ENCODE measurements at regions not wholly inside any gene's neighbourhood (a gene's known extent, or its start where the extent isn't known, plus 50 kb on each side); places are given as distances from the start of the nearest gene placed in this dataset.

DNA sequence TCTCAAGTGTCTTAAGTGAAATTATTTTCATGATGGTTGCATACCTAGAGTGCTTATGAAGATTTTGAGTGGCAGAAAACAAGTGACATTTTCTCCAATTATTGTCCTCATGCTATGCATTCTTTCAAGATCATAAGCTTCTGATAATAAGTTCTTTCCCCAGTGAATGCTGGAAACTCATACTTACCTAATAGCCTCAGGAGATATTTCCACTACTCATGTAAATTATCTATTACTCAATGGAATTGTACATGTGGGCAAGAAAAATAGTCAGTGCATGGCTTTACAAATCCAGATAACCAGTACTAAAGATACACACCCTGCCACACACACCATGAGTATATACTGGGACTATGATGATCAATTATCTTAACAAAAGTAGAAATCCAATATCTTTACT is 1219.4 kb upstream of the C9orf72 start:
- TF ChIP-seq CTCF (tag by site-specific recombination; IDR thresholded peaks at IDR 0.05): no peak
- TF ChIP-seq REST (tag by site-specific recombination; IDR thresholded peaks at IDR 0.05): no peak
- no peak for TF ChIP-seq ZNF423 (tag by site-specific recombination; IDR thresholded peaks at IDR 0.05)
- no peak for TF ChIP-seq MYNN (tag by site-specific recombination; IDR thresholded peaks at IDR 0.05; ENCODE audit: borderline replicate concordance)

All from HEK293 (cell line).